Colonic mucosa (tissue), 4 donors: ENCODE measurements at regions not wholly inside any gene's neighbourhood (a gene's known extent, or its start where the extent isn't known, plus 50 kb on each side); places are given as distances from the start of the nearest gene placed in this dataset.
"Not testable (repeated sequence)": the region's sequence is repeated elsewhere in the genome, so short reads cannot be mapped to it uniquely, and the experiment has no call there.

Experiments
- DNase-seq: peaks from one replicate; pipeline ENCODE4 v3.0.0-alpha.2; 2020
- H3K27ac ChIP-seq: fragments of 200-600 bp; one replicate; pipeline ENCODE4 v1.8.0; 2021
- H3K27me3 ChIP-seq: fragments of 200-600 bp; one replicate; pipeline ENCODE4 v1.8.0; 2021
- H3K36me3 ChIP-seq: fragments of 200-600 bp; one replicate; pipeline ENCODE4 v1.8.0; 2021
- H3K4me1 ChIP-seq: fragments of 200-600 bp; one replicate; pipeline ENCODE4 v1.8.0; 2021; ENCODE audit warnings: mild to moderate bottlenecking
- H3K4me3 ChIP-seq: fragments of 200-600 bp; one replicate; pipeline ENCODE4 v1.8.0; 2021
- H3K9ac ChIP-seq, 2 donors: one replicate each; pipeline ENCODE4 v1.7.0; 2013; ENCODE audit warnings: control low read depth in 2 of 2, low read depth in 2 of 2, low read length in 2 of 2
- H3K9me3 ChIP-seq: fragments of 200-600 bp; one replicate; pipeline ENCODE4 v1.8.0; 2021
- CTCF ChIP-seq: fragments of 200-600 bp; IDR thresholded peaks from one replicate; pipeline ENCODE4 v1.8.0; 2022; ENCODE audit warnings: antibody characterized with exemption, mild to moderate bottlenecking
- intact Hi-C: fragments of 100-400 bp; cut with DNase I; formaldehyde crosslinking; loops from one replicate; pipeline ENCODE4 v1.14.1; 2022
- donor health status: healthy.
- donor health status: DM: no; HTN: no; CAD: no.
- donor health status: DM: no; HTN: no; CAD: no.

- H3K9ac ChIP-seq: no peak overlapping the region
- H3K36me3 ChIP-seq: no peaks in the 10 kb centered on the region
- TF ChIP-seq CTCF: no peak
- DNase-seq: no peak
- no peaks in the 10 kb centered on the region for H3K9me3 ChIP-seq
- no peak overlapping the region for H3K27ac ChIP-seq
- H3K4me3 ChIP-seq: no peak overlapping the region
- no peaks in the 10 kb centered on the region for H3K27me3 ChIP-seq
- intact Hi-C loops: no loop called here
- H3K4me1 ChIP-seq: no peaks in the 10 kb centered on the region
These were observed 133.1 kb upstream of the PTBP2 start for GRCh38 chr1:96588416-96588995.

- intact Hi-C loops, DNase-seq, H3K27ac ChIP-seq: not testable (repeated sequence)
These were observed 126.1 kb upstream of the PTBP2 start for GRCh38 chr1:96595530-96595929.

GRCh38 chr1:96596226-96596922 is 125.2 kb upstream of the PTBP2 start:
- TF ChIP-seq CTCF: peak; percentile 21
- DNase-seq: no peak
- no peak overlapping the region for H3K27ac ChIP-seq
- H3K4me3 ChIP-seq: no peak overlapping the region
- no peaks in the 10 kb centered on the region for H3K36me3 ChIP-seq
- no peaks in the 10 kb centered on the region for H3K4me1 ChIP-seq
- intact Hi-C loops: no loop called here
- no peaks in the 10 kb centered on the region for H3K9me3 ChIP-seq
- H3K9ac ChIP-seq: no peak overlapping the region
- H3K27me3 ChIP-seq: no peaks in the 10 kb centered on the region

More at GRCh38 chr1:96595530-96595929, 126.1 kb upstream of the PTBP2 start:
- H3K4me1 ChIP-seq, H3K9me3 ChIP-seq, H3K27me3 ChIP-seq, H3K36me3 ChIP-seq, H3K4me3 ChIP-seq, H3K9ac ChIP-seq: not testable (repeated sequence)

GRCh38 chr1:96597218-96597617 is 124.4 kb upstream of the PTBP2 start:
- H3K9ac ChIP-seq: no peak overlapping the region
- no peak overlapping the region for H3K27ac ChIP-seq
- no peaks in the 10 kb centered on the region for H3K4me1 ChIP-seq
- no peak for TF ChIP-seq CTCF
- H3K27me3 ChIP-seq: no peaks in the 10 kb centered on the region
- intact Hi-C loops: no loop called here
- no peak overlapping the region for H3K4me3 ChIP-seq
- no peak for DNase-seq
- H3K36me3 ChIP-seq: no peaks in the 10 kb centered on the region
- no peaks in the 10 kb centered on the region for H3K9me3 ChIP-seq

- no peak for TF ChIP-seq CTCF
- Histone ChIP-seq H3K4me3 (no peak overlapping the region), H3K9me3 (no peaks in the 10 kb centered on the region), H3K27ac (no peak overlapping the region), H3K36me3 (no peaks in the 10 kb centered on the region), H3K4me1 (no peaks in the 10 kb centered on the region), H3K9ac (no peak overlapping the region), H3K27me3 (no peaks in the 10 kb centered on the region)
- intact Hi-C loops: no loop called here
- no peak for DNase-seq
These were observed 123.0 kb upstream of the PTBP2 start for GRCh38 chr1:96598416-96599168.

- intact Hi-C loops, H3K9me3 ChIP-seq, H3K9ac ChIP-seq, H3K27me3 ChIP-seq, H3K4me1 ChIP-seq, H3K4me3 ChIP-seq, DNase-seq, H3K27ac ChIP-seq, H3K36me3 ChIP-seq: not testable (repeated sequence)
These were observed 117.0 kb upstream of the PTBP2 start for GRCh38 chr1:96604620-96605019.

- H3K9ac ChIP-seq, H3K4me1 ChIP-seq, H3K27me3 ChIP-seq, DNase-seq, intact Hi-C loops, H3K9me3 ChIP-seq, H3K36me3 ChIP-seq, H3K27ac ChIP-seq, H3K4me3 ChIP-seq: not testable (repeated sequence)
These were observed 104.2 kb upstream of the PTBP2 start for GRCh38 chr1:96617375-96617774.
